Breast epithelium (tissue), 3 donors: ENCODE measurements at regions not wholly inside any gene's neighbourhood (a gene's known extent, or its start where the extent isn't known, plus 50 kb on each side); places are given as distances from the start of the nearest gene placed in this dataset.

Experiments used
- POLR2A ChIP-seq: fragments of 450-650 bp; IDR thresholded peaks from one replicate; pipeline ENCODE4 v1.6.1; 2016; ENCODE audit warnings: antibody characterized with exemption, mild to moderate bottlenecking, moderate library complexity
- TF ChIP-seq, protein P1 (sequence below), 3 donors: fragments of 450-650 bp; IDR thresholded peaks; one replicate each; pipeline ENCODE4 v1.5.1; 2016 to 2017; ENCODE audit warnings: antibody characterized with exemption in 3 of 3, mild to moderate bottlenecking in 3 of 3, moderate library complexity in 3 of 3

DNA sequence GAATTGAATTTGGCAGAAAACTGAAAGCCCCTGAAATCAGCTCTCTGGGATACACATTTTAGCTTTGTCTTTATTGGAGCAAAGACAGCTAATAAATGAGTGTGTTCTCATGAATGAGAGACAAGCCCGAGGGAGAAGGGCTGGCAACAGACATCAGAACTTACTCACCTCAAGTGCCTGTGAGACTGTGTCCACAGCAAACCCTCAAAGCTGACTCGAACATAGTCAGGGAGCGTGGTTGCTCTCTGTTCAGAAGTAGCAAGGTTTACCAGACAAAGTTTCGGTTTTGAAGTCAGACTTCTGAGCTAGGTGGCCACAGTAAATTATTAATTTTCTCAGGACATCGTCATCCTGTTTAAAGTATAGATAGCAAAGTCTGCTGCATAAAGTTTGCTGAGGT, 207.9 kb downstream of the CMPK2 start:
- TF ChIP-seq, protein P1, sequence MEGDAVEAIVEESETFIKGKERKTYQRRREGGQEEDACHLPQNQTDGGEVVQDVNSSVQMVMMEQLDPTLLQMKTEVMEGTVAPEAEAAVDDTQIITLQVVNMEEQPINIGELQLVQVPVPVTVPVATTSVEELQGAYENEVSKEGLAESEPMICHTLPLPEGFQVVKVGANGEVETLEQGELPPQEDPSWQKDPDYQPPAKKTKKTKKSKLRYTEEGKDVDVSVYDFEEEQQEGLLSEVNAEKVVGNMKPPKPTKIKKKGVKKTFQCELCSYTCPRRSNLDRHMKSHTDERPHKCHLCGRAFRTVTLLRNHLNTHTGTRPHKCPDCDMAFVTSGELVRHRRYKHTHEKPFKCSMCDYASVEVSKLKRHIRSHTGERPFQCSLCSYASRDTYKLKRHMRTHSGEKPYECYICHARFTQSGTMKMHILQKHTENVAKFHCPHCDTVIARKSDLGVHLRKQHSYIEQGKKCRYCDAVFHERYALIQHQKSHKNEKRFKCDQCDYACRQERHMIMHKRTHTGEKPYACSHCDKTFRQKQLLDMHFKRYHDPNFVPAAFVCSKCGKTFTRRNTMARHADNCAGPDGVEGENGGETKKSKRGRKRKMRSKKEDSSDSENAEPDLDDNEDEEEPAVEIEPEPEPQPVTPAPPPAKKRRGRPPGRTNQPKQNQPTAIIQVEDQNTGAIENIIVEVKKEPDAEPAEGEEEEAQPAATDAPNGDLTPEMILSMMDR (IDR thresholded peaks at IDR 0.05): no peak
- TF ChIP-seq POLR2A: no peak
